ENCODE measurements at regions not wholly inside any gene's neighbourhood (a gene's known extent, or its start where the extent isn't known, plus 50 kb on each side); places are given as distances from the start of the nearest gene placed in this dataset.
"Not testable (repeated sequence)": the region's sequence is repeated elsewhere in the genome, so short reads cannot be mapped to it uniquely, and the experiment has no call there.

GRCh38 chr14:105663323-105663722, 136.9 kb downstream of the TMEM121 start:
- not testable (repeated sequence) for TF ChIP-seq PAX5 (IDR thresholded peaks at IDR 0.05; ENCODE audit: insufficient read depth, low read length, severe bottlenecking); TAF1 (IDR thresholded peaks at IDR 0.05; ENCODE audit: low read depth, low read length); POLR2A (IDR thresholded peaks at IDR 0.05; ENCODE audit: low read depth, low read length)
